ENCODE measurements at regions not wholly inside any gene's neighbourhood (a gene's known extent, or its start where the extent isn't known, plus 50 kb on each side); places are given as distances from the start of the nearest gene placed in this dataset.
"Not testable (repeated sequence)": the region's sequence is repeated elsewhere in the genome, so short reads cannot be mapped to it uniquely, and the experiment has no call there.

GRCh38 chr2:100715861-100716260, 104.1 kb upstream of the NPAS2 start:
- TF ChIP-seq CTCF, EZH2phosphoT487 (IDR thresholded peaks at IDR 0.05): not testable (repeated sequence)
